ENCODE measurements at regions not wholly inside any gene's neighbourhood (a gene's known extent, or its start where the extent isn't known, plus 50 kb on each side); places are given as distances from the start of the nearest gene placed in this dataset.

DNA sequence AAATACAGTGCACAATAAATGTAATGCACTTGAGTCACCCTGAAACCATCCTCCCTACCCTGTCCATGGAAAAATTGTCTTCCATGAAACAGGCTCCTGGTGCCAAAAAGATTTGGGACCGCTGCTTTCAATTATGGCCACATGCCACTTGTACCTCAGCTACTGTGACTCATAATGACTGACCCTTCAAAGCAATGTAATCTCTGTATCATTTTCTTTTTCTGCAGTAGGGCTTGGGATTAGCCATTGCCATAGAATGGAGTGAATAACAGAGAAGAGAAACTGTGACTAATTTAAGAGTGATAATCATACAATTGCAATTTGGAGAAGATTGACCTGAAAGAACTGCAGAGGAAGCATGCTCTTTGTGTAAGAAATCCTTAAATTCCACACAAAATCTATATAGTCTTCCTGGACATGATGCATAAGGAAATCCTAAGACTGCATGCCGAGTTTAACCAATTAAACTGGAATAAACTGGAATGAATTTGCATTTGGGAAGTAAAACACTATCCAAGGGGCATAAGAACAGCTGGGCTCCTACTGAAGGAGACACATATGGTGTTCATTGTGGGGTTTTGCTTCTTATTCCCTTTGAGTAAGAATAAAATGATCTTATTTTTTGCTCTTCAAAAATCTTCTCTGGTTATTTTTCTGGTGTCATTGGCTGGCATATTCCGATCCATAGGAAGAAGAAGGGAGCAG is 59.5 kb upstream of the SLC7A1 start:
- DNase-seq (ENCODE audit: low read depth), result no peak

- DNase-seq (ENCODE audit: low read depth), result no peak
Observed at GRCh38 chr13:29654384-29654783, 58.9 kb upstream of the SLC7A1 start.

- no peak for DNase-seq (ENCODE audit: low read depth)
Observed at GRCh38 chr13:29648760-29649159, 53.3 kb upstream of the SLC7A1 start.

Measured in activated T-cell treated with anti-CD3 and anti-CD28 coated beads for 1 hour (primary cell).